GM12878 (cell line): ENCODE measurements at regions not wholly inside any gene's neighbourhood (a gene's known extent, or its start where the extent isn't known, plus 50 kb on each side); places are given as distances from the start of the nearest gene placed in this dataset.

Source experiments
- BCL11A ChIP-seq: IDR thresholded peaks from 2 replicates; pipeline ENCODE4 v1.6.1; 2011; ENCODE audit warnings: low read depth, low read length
- BCLAF1 ChIP-seq: fragments of 450-650 bp; IDR thresholded peaks from 2 replicates; pipeline ENCODE4 v1.6.1; 2017; ENCODE audit warnings: antibody characterized with exemption, mild to moderate bottlenecking, moderate library complexity
- CHD4 ChIP-seq: fragments of 200-600 bp; sonication (generic); IDR thresholded peaks from 2 replicates; pipeline ENCODE4 v1.6.1; 2016; ENCODE audit warnings: mild to moderate bottlenecking
- NBN ChIP-seq: fragments of 450-650 bp; IDR thresholded peaks from 2 replicates; pipeline ENCODE4 v1.6.1; 2016
- NFYA ChIP-seq: IDR thresholded peaks from 2 replicates; pipeline ENCODE4 v1.6.1; 2011; ENCODE audit warnings: low read depth, mild to moderate bottlenecking, low read length, improper control_type of control experiment, borderline replicate concordance
- NR2F1 ChIP-seq: fragments of 450-650 bp; conservative IDR thresholded peaks from 2 replicates; pipeline ENCODE4 v1.6.1; 2017; ENCODE audit warnings: mild to moderate bottlenecking
- RAD21 ChIP-seq: IDR thresholded peaks from 2 replicates; pipeline ENCODE4 v1.6.1; 2011; ENCODE audit warnings: mild to moderate bottlenecking, low read depth, low read length, moderate library complexity; ENCODE audit not compliant: insufficient read depth
- REST ChIP-seq: IDR thresholded peaks from 2 replicates; pipeline ENCODE4 v1.6.1; 2012; ENCODE audit warnings: mild to moderate bottlenecking, low read depth, low read length
- ZNF274 ChIP-seq: IDR thresholded peaks from one replicate; pipeline ENCODE4 v1.8.0; 2011; ENCODE audit not compliant: insufficient read length, insufficient read depth
- ZNF384 ChIP-seq: IDR thresholded peaks from 2 replicates; pipeline ENCODE4 v1.6.1; 2012; ENCODE audit warnings: low read depth, mild to moderate bottlenecking, low read length, improper control_type of control experiment, borderline replicate concordance
- TF ChIP-seq, protein P1 (sequence below): fragments of 450-650 bp; formaldehyde crosslinking; IDR thresholded peaks from 2 replicates; pipeline ENCODE4 v1.5.0; 2022; ENCODE audit warnings: mild to moderate bottlenecking, missing genetic modification characterization

DNA sequence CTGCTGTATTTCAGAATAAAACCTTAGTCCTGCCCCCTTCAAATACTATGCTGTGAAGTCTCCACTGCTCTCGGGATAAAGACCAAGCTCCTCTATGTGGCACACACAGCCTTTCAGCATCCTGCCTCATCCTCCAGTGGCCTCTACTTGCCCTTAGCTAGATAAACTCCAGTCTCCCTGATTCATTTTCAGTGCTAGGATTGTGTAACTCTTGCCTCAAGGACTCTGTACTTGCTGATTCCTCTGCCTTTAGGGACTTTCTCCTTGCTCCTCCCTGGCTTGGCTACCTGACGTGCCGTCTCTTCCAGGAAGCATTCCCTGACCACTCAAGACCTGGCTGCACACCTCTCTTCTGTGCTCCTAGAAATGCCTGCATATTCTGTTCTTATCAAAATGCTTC lies 416.7 kb downstream of the MTX2 start (continued):
- TF ChIP-seq REST (no peak), BCL11A (no peak), RAD21 (no peak), NFYA (no peak), NR2F1 (no peak), ZNF384 (no peak), ZNF274 (no peak), CHD4 (no peak), BCLAF1 (no peak), NBN (no peak)
- TF ChIP-seq, protein P1, sequence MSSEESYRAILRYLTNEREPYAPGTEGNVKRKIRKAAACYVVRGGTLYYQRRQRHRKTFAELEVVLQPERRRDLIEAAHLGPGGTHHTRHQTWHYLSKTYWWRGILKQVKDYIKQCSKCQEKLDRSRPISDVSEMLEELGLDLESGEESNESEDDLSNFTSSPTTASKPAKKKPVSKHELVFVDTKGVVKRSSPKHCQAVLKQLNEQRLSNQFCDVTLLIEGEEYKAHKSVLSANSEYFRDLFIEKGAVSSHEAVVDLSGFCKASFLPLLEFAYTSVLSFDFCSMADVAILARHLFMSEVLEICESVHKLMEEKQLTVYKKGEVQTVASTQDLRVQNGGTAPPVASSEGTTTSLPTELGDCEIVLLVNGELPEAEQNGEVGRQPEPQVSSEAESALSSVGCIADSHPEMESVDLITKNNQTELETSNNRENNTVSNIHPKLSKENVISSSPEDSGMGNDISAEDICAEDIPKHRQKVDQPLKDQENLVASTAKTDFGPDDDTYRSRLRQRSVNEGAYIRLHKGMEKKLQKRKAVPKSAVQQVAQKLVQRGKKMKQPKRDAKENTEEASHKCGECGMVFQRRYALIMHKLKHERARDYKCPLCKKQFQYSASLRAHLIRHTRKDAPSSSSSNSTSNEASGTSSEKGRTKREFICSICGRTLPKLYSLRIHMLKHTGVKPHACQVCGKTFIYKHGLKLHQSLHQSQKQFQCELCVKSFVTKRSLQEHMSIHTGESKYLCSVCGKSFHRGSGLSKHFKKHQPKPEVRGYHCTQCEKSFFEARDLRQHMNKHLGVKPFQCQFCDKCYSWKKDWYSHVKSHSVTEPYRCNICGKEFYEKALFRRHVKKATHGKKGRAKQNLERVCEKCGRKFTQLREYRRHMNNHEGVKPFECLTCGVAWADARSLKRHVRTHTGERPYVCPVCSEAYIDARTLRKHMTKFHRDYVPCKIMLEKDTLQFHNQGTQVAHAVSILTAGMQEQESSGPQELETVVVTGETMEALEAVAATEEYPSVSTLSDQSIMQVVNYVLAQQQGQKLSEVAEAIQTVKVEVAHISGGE (CRISPR knock-in tag), result no peak
